HG03159 (cell line): ENCODE measurements at regions not wholly inside any gene's neighbourhood (a gene's known extent, or its start where the extent isn't known, plus 50 kb on each side); places are given as distances from the start of the nearest gene placed in this dataset.
"Not testable (repeated sequence)": the region's sequence is repeated elsewhere in the genome, so short reads cannot be mapped to it uniquely, and the experiment has no call there.

ENCODE experiments used
- ATAC-seq: cut with Tn5 transposase; IDR thresholded peaks from one replicate; pipeline ENCODE4 v1.9.1; 2021; ENCODE audit warnings: mild to moderate bottlenecking, moderate library complexity; ENCODE audit not compliant: unreplicated experiment

- ATAC-seq: no peak
Observed at GRCh38 chr15:79602731-79603130, 170.6 kb downstream of the MINAR1 start.

DNA sequence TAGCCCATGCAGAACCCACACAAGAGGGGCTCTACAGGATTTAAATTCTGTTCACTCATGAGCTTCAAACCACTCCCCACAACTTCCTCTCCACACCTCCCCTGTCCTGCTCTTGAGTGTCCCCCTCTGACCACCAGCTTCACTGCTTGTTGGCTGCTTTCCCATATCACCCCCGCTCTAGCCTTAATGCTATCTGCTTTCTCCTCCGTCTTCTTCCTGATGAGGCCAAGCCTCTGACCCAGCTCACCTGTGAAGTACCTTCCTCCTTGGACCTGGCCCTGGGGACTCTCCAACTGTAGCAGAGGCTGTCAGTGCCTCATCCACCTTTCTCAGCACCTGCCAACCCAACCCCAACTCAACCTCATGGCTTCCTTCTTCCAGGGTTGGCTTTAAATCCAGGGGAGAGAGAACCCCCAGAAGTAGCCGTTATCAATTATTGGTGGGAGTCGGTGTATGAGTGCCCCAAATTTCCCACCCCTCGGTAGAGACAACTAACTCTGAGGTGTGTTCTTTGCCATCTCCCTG is 174.8 kb downstream of the MINAR1 start:
- no peak for ATAC-seq

- no peak for ATAC-seq
Observed at GRCh38 chr15:79608066-79608864, 176.1 kb downstream of the MINAR1 start.

- ATAC-seq: no peak
Observed at GRCh38 chr15:79609506-79609905, 177.4 kb downstream of the MINAR1 start.

- no peak for ATAC-seq
Observed at GRCh38 chr15:79610021-79610420, 177.9 kb downstream of the MINAR1 start.

GRCh38 chr15:79615754-79616153 is 183.6 kb downstream of the MINAR1 start:
- no peak for ATAC-seq

- ATAC-seq: no peak
Observed at GRCh38 chr15:79617071-79617470, 184.9 kb downstream of the MINAR1 start.

DNA sequence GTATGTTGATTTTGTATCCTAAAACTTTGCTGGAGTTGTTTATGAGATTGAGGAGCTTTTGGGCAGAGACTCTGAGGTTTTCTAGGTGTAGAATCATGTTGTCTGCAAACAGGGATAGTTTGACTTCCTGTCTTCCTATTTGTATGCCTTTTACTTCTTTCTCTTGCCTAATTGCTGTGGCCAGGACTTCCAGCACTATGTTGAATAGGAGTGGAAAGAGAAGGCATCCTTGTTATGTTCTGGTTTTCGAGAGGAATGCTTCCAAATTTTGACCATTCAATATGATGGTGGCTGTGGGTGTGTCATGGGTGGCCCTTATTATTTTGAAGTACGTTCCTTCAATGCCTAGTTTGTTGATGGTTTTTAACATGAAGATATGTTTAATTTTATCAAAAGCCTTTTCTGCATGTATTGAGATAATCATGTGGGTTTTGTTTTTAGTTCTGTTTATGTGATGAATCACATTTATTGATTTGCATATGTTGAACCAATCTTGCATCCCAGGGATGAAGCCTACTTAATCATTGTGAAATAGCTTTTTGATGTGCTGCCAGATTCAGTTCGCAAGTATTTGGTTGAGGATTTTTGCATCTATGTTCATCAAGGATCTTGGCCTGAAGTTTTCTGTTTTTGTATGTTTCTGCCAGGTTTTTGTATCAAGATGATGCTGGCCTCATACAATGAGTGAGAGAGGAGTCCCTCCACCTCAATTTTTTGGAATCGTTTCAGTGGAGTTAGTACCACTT is 188.1 kb downstream of the MINAR1 start:
- no peak for ATAC-seq

GRCh38 chr15:79621805-79622204 is 189.7 kb downstream of the MINAR1 start:
- not testable (repeated sequence) for ATAC-seq

DNA sequence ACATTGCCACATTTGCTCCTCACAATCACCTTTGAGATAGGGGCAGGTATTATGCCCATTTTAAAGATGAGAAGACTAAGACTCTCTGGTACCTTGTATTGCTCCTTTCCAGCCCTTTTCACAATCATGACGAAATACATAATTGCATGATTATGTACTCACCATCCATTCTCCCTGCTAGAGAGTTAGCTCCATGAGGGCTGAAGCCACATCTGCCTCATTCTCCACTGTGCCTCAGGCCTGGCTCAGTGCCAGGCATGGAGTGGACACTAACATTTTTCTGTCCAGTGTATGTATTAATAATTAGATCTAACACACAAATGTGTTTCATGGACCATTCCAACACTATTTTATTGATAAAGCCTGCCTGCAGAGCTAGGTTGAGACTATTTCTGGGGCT is 191.4 kb downstream of the MINAR1 start:
- ATAC-seq: no peak

GRCh38 chr15:79629687-79630086 is 197.6 kb downstream of the MINAR1 start:
- ATAC-seq: no peak

DNA sequence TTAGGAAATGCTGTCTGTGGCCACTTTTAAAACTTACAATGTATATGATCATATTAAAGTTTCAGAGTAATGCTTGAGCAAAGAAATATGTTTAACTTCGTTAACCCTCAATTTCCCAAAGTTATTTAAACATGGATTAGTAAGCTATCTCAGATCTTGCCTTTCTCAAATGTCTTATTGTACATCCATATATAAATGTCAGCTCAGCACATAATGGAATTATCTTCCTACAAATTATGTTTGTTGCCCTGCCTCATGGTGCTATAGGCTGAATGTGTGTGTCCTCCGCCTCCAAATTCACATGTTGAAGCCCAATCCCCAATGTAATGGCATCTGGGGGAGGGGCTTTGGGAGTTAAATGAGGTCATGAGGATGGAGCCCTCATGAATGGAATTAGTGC is 200.3 kb downstream of the MINAR1 start:
- ATAC-seq: no peak

DNA sequence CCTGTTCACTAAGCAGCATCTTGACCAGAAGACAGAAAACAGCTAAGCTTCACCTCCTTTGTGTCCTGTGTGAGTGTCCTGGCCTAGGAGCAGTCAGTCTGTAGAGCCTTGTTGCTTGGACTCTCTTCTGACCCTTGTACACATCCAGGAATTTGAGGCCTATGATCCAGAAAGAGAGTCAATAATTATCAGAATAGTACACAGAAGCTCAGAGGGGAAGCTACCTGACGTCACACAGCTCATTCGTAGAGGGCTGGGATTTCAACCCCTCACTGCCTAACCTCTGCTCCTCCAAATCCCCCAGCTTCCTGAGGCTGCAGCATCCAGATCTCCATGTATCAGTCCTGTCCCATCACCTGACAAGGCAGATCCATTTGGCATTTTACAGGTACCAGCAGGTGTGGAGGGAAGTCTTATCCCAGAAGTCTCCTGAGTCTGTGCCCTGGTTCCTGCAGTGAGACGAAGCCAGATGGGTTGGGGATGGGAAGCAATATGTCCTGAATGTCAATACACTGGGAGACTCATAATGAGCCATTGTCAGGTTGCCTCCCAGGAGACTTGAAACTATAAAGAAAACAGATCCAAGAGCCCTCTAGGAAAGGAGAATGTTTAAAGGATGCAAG is 203.1 kb downstream of the MINAR1 start:
- ATAC-seq: no peak

DNA sequence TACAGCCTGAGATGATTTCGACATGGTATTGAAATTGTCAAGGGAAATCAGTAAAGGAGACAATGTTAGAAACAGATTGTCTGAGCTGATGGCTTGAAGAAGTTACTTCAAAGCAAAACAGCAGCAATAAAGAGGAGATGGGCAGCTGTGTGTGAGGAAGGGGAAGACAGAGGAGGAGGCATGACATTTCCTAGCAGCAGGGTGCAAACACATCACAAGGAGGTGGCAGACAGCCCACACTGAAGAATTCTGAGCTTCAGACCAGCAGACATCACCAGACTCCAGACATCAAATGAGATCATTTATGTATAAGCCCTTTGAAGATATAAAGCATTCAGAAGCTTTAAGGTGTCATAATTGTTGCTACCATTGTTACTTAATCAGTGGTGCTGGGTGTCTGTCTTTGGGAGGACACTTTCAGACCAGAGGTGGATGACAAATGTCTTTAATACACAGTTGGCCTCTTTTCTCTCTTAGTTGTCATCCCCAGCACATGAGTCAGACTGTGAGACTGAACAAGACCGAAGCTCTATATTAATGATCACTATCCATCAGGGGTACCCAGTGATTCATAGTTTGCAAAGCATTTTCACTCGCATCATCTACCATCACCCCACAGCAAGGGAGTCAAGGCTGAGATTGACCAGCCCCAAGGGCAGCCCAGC is 203.9 kb downstream of the MINAR1 start:
- ATAC-seq: no peak

GRCh38 chr15:79640206-79640605 is 208.1 kb downstream of the MINAR1 start:
- no peak for ATAC-seq

DNA sequence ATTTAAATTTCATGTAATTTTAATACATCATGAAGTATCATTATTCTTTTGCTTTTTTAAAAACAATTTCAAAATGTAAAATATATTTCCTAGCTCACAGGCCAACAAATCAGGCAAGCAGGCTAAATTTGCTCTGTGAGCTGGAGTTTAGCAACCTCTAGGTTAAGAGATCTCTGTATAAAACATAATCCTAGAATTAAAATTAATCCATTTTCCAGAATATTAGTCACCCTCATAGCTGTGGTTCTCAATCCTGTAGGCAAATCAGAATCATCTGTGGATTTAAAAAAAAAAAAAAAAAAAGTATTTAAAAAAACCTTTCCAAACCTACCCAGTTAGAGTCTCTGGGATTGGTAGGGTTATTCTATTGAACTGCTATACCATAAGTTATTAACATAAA is 209.7 kb downstream of the MINAR1 start:
- no peak for ATAC-seq

GRCh38 chr15:79643393-79643792 is 211.3 kb downstream of the MINAR1 start:
- no peak for ATAC-seq

DNA sequence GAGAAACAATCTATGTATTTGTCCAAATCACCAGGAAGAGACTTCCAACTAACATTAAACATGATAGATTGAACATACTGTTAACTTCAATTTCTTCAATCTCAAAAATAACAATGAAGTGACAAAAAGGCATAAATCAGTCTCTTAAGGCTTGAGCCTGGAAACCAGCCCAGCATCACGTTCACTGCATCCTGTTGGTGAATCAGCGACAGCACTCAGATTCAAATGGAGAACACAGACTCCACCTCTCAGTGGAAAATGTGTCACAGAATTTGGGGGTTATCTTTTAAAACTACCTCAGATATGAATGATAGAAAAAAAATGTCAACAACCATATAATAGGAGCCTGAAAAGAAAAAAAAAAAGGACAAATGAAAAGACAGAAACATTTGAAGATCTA is 212.0 kb downstream of the MINAR1 start:
- ATAC-seq: no peak

GRCh38 chr15:79652972-79653371 is 220.8 kb downstream of the MINAR1 start:
- not testable (repeated sequence) for ATAC-seq

- no peak for ATAC-seq
Observed at GRCh38 chr15:79653533-79653932, 221.4 kb downstream of the MINAR1 start.
